SJSA1 (cell line): ENCODE measurements at regions not wholly inside any gene's neighbourhood (a gene's known extent, or its start where the extent isn't known, plus 50 kb on each side); places are given as distances from the start of the nearest gene placed in this dataset.

Experiments
- DNase-seq, 2 experiments: peaks; one replicate each; pipeline ENCODE4 v3.0.0-alpha.2; 2015 to 2020; ENCODE audit warnings: low spot score in 2 of 2, low read depth in 1 of 2
- H3K27ac ChIP-seq: fragments of 250-450 bp; sonication (Bioruptor Pico); 2 replicates; pipeline ENCODE4 v1.5.1; 2020; ENCODE audit warnings: mild to moderate bottlenecking, moderate library complexity
- H3K27me3 ChIP-seq: fragments of 250-450 bp; sonication (Bioruptor Pico); replicated peaks from 2 replicates; pipeline ENCODE4 v1.5.1; 2020; ENCODE audit warnings: mild to moderate bottlenecking, moderate library complexity
- H3K36me3 ChIP-seq: fragments of 250-450 bp; sonication (Bioruptor Pico); 2 replicates; pipeline ENCODE4 v1.5.1; 2020; ENCODE audit warnings: mild to moderate bottlenecking
- H3K4me1 ChIP-seq: fragments of 250-450 bp; sonication (Bioruptor Pico); replicated peaks from 2 replicates; pipeline ENCODE4 v1.6.1; 2021; ENCODE audit warnings: mild to moderate bottlenecking
- H3K4me3 ChIP-seq: fragments of 250-450 bp; sonication (Bioruptor Pico); 2 replicates; pipeline ENCODE4 v1.5.1; 2020; ENCODE audit warnings: mild to moderate bottlenecking
- H3K9me3 ChIP-seq: fragments of 250-450 bp; sonication (Bioruptor Pico); replicated peaks from 2 replicates; pipeline ENCODE4 v1.5.1; 2020; ENCODE audit warnings: mild to moderate bottlenecking

DNA sequence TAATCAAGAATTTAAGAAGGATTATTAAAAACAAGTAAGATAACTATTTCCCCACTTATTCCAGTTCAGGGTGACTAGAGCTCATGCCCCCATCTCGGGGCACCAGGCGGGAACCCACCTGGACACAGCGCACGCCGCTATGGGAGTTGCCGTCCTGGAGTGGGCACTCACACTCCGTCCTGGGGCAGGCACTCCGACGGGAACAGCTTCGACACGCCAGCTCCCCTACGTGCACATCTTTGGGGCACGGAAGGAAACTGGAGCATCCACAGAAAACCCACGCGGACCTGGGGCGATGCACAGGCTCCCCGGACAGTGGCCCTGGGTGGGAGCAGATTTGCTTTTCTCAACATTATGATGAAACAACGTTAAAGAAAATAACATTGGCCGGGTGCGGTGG lies 52.0 kb upstream of the GATA5 start:
- Histone ChIP-seq H3K27me3 (peaks cover 87% of the 10 kb centered on the region), H3K27ac (no peak overlapping the region), H3K36me3 (no peaks in the 10 kb centered on the region), H3K4me1 (no peaks in the 10 kb centered on the region), H3K9me3 (no peaks in the 10 kb centered on the region), H3K4me3 (no peak overlapping the region)
- no peak for DNase-seq

DNA sequence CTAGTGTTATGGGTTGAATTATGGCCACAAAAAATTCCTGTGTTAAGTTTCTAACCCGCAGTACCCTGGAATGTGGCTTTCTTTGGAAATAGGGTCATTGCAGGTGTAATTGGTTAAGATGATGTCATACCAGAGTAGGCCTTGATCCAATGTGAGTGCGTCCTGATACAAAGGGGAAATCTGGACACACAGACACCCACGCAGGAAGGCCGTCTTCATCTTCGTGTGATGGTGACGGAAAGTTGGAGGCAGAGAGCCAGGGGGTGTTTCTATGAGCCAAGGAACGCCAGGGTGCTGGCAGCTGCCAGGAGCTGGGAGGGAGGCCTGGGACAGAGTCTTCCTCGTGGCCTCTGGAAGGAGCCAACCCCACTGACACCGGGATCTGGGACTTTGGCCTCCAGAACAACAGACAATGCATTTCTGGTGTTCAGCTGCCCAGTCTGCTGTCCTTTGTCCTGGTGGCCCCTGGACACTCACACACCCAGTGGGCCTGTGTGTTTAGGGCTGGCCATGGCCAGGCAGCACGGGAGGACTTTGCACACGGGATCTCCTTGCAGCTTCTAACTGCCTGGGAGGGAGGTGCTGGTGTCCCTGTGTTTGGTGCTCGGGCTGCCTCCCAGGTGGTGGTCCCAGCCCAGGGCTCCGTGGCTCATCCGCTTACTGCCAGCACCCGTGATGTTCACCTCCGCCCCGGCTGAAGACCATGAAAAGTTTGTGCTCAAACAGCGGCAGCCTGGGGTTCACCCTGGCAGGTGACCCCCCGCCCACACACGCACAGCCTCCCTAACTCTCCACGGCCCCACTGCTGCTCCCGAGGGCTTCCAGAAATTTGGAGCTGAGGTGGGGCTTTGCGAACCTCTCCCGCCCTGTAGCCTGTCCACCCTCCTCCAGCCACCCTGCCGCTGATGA lies 53.4 kb upstream of the GATA5 start:
- Histone ChIP-seq H3K27ac (no peak overlapping the region), H3K27me3 (peaks cover 86% of the 10 kb centered on the region), H3K9me3 (no peaks in the 10 kb centered on the region), H3K36me3 (no peaks in the 10 kb centered on the region), H3K4me3 (no peak overlapping the region), H3K4me1 (no peaks in the 10 kb centered on the region)
- DNase-seq = no peak

DNA sequence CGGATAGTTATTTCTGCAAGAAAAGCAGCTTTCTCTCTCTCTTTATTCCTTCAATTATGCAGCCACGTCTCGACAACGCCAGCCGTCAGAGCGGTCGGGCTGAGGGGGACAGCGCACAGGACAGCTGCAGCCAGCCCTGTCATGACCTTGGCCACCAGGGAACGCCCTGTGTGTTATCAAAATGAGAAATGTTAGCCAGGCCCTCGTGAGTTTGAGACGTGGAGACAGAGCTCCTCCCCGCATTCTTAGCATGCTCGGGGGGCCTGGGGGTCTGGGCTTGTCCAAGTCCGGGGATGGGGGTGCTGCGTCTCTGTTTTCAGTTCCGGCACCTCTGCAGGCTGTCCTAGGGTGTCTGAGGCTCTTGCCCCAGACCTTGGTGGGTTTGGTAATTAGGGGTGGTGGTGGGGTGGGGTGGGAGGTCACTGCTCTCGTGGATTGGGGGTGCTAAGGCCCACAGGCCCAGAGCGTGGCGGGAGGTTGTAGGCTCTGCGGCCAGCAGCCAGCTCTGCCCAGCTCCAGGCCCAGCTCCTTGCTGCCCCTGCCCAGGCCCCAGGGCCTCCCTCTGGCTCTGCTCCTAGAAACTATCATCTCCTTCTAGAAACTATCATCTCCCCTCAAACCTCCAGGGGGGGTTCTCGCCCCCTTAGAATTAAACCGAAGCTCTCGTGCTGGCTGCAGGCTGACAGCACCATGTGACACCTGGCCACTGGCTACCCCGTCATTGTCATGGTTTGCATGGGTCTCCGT lies 54.3 kb upstream of the GATA5 start:
- Histone ChIP-seq H3K4me1 (no peaks in the 10 kb centered on the region), H3K36me3 (no peaks in the 10 kb centered on the region), H3K9me3 (no peaks in the 10 kb centered on the region), H3K4me3 (no peak overlapping the region), H3K27me3 (peaks cover 82% of the 10 kb centered on the region), H3K27ac (no peak overlapping the region)
- no peak for DNase-seq

DNA sequence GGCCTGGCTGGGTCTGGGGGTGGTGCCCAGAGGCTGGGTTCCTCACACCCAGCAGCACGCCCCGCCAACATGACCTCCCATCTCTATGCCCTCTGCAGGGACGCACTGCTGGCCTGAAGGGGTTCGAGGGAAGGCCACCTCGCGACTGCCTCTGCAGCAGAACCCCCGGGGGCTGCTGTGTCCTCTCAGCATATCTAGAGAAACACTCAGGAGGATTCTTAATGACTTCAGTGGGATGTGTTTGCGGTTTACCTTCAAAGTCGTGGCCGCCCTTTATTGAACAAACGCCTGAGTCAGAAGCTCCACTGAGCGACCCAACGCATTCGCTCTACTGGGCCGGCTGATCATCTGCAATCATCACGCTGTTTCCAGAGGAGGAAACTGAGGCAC lies 54.8 kb upstream of the GATA5 start:
- DNase-seq = no peak
- Histone ChIP-seq H3K27ac (no peak overlapping the region), H3K9me3 (no peaks in the 10 kb centered on the region), H3K27me3 (peaks cover 82% of the 10 kb centered on the region), H3K4me1 (no peaks in the 10 kb centered on the region), H3K36me3 (no peaks in the 10 kb centered on the region), H3K4me3 (no peak overlapping the region)

DNA sequence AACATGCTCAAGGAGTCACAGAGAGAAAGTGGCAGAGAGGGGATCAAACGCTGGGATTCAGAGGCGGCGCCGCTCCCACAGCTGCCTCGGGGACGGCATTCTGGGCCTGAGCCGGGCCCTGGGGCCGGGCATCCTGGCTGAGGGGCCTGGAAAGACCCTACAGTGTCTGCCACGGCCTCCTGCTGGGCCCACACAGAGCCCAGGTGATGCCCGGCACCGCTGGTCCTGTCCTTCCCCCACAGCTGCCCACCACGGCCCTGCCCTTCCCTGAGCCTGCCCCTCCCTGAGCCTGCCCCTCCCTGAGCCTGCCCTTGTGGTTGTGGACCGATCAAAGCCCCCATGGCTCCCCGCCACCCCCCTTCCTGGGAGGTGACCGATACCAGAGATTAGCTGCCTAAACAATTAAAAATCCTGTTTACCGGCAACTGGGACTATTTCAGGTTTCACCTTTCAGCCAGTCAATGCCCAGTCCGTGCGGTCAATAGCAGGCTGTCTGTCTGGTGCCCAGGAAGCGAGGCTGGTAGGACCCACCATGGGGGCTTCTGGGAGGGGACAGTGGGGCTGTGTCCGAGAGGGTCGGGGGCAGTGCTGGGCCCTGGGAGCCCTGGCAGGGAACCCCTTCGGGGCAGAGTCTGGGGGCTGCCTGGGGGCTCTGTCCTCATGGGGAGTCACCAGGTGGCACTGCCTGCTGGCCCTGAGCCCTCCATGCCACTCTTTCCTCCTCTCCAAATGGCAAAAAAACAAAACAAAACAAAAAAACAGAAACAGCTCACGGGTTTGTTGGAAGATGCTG lies 55.4 kb upstream of the GATA5 start:
- H3K27ac ChIP-seq = no peak overlapping the region
- DNase-seq = no peak
- no peak overlapping the region for H3K4me3 ChIP-seq
- H3K9me3 ChIP-seq = no peaks in the 10 kb centered on the region
- peaks cover 81% of the 10 kb centered on the region for H3K27me3 ChIP-seq
- H3K4me1 ChIP-seq = no peaks in the 10 kb centered on the region
- H3K36me3 ChIP-seq = no peaks in the 10 kb centered on the region

DNA sequence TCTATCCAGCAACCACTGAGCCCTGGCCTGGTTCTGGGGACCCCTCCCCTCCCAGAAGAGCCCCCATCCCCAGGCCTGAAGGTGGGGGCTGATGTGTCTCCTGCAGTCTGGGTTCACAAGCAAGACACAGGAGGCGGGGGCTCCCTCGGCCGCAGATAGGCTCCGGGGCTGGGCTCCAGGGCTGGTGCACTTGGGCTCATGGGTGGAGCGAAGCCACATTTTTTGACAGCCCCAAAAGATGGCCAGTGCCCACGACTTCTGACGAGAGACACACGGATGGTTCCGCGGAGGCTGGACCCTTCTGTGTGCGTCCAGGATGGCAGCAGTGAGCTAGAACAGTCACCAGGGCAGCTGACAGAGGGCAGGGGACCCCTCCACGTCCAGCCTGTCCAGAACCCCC lies 57.1 kb upstream of the GATA5 start:
- DNase-seq = no peak
- H3K4me1 ChIP-seq = no peaks in the 10 kb centered on the region
- H3K9me3 ChIP-seq = no peaks in the 10 kb centered on the region
- H3K27ac ChIP-seq = no peak overlapping the region
- H3K4me3 ChIP-seq = no peak overlapping the region
- no peaks in the 10 kb centered on the region for H3K36me3 ChIP-seq
- H3K27me3 ChIP-seq = peaks cover 81% of the 10 kb centered on the region

DNA sequence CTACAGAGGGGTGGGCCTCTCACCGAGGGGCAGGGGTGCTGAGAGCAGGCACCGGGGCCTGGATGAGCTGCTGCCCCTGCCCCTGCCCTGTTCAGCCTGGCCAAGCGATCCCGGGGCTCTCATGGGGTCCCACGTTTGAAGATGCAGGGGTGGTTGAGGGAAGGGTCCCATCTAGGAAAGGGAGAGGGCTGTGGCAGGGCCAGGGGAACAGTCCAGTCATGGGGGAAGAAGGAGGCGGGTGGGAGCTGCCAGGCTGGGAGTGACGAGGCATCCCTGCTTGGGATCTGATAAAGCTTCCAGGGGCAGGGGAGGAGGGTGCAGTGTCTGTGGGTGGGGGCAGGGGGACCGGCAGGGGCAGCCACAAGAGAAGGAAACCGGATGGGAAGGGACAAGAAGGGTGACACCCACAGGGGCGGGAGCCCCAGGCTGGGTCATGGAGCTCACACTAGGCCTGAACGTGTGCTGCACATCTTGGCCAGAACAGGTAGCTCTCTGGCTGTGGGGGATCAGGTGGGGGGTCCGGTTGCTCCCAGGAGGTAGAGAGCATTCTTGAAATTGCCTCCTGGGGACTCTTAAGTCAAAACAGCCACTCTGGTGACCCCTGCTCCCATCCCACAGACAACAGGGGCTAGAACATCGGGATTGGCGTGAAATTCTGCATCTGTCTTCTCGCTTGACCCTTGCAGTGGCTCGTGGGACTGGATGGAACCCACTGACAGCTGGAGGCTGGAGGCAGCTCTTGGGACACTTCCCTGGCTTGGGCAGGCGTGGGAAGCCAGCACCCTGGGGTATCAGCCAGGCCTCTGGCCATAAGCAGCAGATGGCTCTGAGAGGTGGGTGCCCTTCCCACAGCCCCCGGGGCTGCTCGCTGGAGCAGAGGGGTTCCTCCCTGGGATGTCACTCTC lies 58.0 kb upstream of the GATA5 start:
- H3K4me3 ChIP-seq = no peak overlapping the region
- peaks cover 81% of the 10 kb centered on the region for H3K27me3 ChIP-seq
- no peak overlapping the region for H3K27ac ChIP-seq

DNA sequence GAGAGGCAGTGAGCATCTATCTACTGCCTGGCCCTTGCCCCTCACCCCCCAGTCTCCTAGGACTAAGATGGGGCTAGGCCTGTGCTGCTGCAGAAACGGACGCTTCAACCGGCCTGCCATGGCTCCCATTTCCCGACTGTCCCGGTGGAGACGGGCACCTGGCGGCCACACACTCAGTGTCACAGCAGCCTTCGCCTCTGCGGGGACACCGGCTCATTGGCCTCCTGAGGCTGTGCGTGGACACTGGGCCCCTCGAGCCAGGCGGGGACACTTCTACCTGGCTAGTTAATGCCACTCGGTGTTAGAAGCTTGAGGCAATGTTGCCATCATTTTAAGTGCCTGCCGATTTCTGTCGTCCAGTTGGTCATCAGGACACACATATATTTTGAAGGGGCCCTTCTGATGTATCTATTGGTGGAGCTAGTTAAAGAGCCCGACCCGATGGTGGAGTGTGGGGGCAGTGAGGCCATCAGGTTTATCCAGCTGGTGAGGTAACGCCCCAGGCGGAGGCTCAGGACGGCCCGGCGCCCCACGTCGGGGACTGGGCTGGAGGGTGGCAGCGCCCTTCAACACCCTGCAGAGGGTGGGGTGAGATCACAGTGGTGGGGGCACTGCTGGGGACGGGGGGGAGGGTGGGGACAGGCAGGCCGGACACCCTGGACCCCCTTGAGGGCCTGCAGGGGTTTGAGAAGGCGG lies 58.9 kb upstream of the GATA5 start:
- no peak for DNase-seq
- H3K36me3 ChIP-seq = no peaks in the 10 kb centered on the region
- peaks cover 75% of the 10 kb centered on the region for H3K27me3 ChIP-seq
- no peak overlapping the region for H3K27ac ChIP-seq
- no peaks in the 10 kb centered on the region for H3K4me1 ChIP-seq
- H3K4me3 ChIP-seq = no peak overlapping the region
- no peaks in the 10 kb centered on the region for H3K9me3 ChIP-seq

More for the DNA sequence above, 58.0 kb upstream of the GATA5 start:
- DNase-seq = no peak
- H3K4me1 ChIP-seq = no peaks in the 10 kb centered on the region
- H3K36me3 ChIP-seq = no peaks in the 10 kb centered on the region
- H3K9me3 ChIP-seq = no peaks in the 10 kb centered on the region

DNA sequence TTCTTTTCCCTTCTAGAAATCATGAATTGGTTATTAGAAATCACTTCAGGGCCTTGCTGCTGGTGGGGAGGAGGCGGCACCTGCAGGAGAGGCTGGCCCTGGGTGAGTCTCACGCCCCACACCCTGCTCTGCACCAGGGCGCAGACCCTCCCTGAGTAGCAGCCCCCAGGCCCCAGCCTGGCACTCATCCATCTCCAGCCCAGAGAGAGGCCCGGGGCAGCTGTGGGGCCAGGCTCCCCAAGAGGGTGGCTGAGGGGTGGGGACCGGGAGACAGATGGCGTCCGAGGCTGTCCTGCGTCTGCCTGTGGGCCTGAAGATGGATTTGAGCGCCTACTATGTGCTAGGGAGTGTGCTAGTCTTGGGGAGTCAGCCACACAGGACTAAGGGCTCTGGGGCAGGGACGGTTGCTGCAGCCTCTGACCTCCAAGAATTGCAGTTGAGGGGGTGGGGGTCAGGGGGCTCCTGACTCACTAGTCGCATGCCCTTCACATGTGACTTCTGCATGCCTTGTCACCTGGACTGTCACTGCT lies 59.6 kb upstream of the GATA5 start:
- H3K4me3 ChIP-seq = no peak overlapping the region
- no peaks in the 10 kb centered on the region for H3K4me1 ChIP-seq
- no peaks in the 10 kb centered on the region for H3K36me3 ChIP-seq
- no peak overlapping the region for H3K27ac ChIP-seq
- H3K27me3 ChIP-seq = peaks cover 77% of the 10 kb centered on the region
- no peaks in the 10 kb centered on the region for H3K9me3 ChIP-seq
- no peak for DNase-seq

DNA sequence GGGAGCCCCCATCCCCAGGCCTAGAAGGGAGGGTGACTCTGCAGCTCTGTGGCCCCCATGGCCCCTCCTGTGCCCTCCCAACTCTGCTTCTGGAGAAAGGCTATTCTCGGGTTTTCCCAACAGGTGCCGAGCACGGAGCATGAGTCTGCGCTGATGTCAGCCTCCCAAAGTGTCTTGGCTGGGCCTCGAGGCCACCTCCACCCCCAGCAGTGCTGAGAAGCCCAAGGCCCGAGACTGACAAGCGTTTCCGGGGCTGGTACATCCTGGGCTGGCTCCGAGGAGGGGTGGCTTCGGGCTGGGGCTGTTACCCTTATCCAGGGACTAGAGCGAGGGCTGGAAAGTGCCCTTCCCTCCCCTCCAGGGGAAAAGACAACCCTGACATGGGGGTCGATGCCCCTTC lies 60.2 kb upstream of the GATA5 start:
- DNase-seq = no peak
- H3K27ac ChIP-seq = no peak overlapping the region

DNA sequence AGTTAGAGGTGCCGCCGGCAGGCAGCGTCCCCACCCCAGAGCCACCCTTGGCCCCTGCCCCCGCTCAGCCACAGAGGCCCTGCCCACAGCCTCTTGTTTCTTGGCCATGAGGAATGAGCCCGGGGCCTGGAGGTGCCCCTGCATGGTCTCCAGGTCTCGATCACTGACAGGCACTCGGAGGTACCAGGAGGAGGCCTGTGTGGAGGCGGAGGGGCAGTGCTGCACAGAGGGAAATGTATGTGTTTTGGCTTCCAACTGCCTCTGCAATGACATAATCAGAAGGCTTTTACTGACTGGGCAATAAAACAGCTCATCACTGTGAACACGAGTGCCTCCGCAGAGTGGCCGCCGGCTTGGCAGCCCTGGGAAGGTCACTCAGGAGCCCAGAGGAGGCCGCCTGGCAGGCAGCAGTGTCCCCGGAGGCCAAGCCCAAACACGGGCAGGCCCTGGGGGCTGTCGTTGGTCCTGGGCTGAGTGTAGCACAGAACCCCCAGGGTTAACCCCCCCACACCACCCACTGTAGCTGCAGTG lies 61.1 kb upstream of the GATA5 start:
- no peaks in the 10 kb centered on the region for H3K9me3 ChIP-seq
- H3K4me1 ChIP-seq = no peaks in the 10 kb centered on the region
- no peak overlapping the region for H3K27ac ChIP-seq
- H3K27me3 ChIP-seq = peaks cover 77% of the 10 kb centered on the region
- H3K36me3 ChIP-seq = no peaks in the 10 kb centered on the region
- no peak for DNase-seq
- H3K4me3 ChIP-seq = no peak overlapping the region

More for the DNA sequence above, 60.2 kb upstream of the GATA5 start:
- no peaks in the 10 kb centered on the region for H3K4me1 ChIP-seq
- peaks cover 77% of the 10 kb centered on the region for H3K27me3 ChIP-seq
- H3K9me3 ChIP-seq = no peaks in the 10 kb centered on the region
- H3K4me3 ChIP-seq = no peak overlapping the region
- no peaks in the 10 kb centered on the region for H3K36me3 ChIP-seq

DNA sequence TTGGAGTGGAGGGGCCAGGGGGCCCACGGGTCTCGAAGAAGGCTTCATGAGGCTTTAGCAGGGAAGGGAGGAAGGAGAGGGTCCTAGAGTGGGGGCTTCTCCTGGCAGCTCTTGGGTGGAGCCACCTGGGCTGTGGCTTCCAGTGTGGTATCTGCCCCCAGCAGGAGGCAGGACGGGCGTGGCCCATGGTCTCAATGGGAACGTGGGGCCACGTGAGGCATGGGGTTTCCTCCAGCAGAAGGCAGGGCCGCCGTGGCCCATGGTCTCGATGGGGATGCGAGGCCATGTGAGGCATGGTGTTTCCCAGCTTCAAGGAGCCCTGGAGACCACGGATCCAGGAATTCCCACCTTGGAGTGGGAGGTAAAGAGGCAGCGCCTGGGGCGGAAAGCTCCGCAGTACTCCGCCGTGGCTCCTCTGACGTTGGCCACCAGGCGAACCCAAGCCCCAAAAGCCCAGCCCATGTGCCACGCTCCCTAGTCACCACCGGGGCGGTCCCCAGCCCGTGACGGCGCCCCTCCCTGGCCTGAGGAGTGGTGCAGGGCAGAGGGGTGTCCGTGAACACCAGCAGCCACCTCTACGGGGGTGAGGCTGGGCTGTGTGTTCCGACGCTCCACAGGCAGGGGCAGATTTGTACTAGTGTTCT lies 62.0 kb upstream of the GATA5 start:
- no peak for DNase-seq
- Histone ChIP-seq H3K4me3 (no peak overlapping the region), H3K36me3 (no peaks in the 10 kb centered on the region), H3K27me3 (peaks cover 82% of the 10 kb centered on the region), H3K9me3 (no peaks in the 10 kb centered on the region), H3K27ac (no peak overlapping the region), H3K4me1 (no peaks in the 10 kb centered on the region)
